LNCAP (cell line): ENCODE measurements at regions not wholly inside any gene's neighbourhood (a gene's known extent, or its start where the extent isn't known, plus 50 kb on each side); places are given as distances from the start of the nearest gene placed in this dataset.

Source experiments
- CTCF ChIP-seq: fragments of 450-650 bp; IDR thresholded peaks from 2 replicates; pipeline ENCODE4 v1.5.1; 2017; ENCODE audit warnings: mild to moderate bottlenecking

- no peak for TF ChIP-seq CTCF
These were observed 67.2 kb downstream of the BUB3 start for GRCh38 chr10:123221418-123221817.

DNA sequence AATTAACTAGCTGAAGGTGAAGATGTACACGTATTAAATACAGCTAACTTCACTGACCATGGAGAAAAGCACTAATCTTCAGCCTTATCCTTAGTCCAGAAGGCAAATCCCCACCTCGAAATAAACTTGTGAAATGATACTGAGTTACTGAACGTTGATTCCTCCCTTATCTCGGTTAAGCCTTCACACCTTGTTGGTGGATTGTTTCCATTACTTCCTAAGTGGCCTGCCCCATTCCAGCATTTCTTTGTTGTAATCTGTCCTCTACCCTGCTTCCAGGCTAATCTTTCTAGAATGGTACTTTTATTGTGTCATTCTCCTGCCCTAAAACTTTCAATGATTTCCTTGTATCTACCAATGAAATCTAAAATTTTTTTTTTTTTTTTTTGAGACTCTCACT is 68.6 kb downstream of the BUB3 start:
- no peak for TF ChIP-seq CTCF

GRCh38 chr10:123227706-123228105 is 73.5 kb downstream of the BUB3 start:
- TF ChIP-seq CTCF: no peak

DNA sequence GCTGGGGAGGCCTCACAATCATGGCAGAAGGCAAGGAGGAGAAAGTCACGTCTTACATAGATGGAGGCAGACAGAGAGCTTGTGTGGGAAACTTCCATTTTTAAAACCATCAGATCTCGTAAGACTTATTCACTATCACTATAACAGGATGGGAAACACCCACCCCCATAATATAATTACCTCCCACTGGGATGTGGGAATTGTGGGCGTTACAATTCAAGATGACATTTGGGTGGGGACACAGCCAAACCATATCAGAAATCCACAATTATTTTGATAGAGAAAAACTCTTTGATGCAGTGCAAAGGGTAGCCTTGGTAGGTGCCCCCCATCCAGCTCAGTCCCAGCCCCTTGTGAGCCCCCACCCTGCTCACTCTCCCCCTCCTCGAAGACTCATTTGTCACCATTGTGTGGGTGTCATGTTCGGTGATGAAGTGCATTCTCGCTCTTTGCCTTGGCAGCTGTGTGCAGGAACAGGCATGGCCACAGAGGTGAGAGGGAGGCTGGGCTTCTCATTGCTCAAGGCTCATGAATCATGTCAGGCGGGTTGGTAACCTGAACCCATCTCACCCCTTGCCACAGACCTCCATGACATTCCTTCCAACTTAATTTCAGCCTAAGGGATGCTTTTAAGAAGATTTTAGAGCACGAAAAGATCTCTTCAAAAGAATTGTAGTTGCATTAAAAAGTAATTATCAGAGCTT is 75.9 kb downstream of the BUB3 start:
- TF ChIP-seq CTCF: no peak

DNA sequence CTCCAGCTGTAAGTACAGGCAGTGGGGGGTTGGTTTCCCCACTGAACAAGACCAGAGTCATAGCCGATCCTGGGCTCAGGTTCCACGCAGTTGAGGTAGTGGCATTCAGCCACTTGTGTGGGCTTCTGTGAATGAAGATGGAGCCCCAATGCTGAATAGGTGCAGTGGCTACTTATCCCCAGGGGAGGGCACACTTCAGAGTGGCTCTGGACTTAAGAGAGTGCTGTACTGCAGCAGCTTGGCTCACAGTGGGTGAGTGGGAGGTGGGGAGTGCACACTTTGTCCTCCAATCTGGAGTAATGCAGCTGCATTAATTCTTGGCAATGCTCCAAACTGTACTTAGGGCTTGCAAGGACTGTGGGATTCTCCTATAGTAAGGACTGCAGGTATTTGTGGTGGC is 81.9 kb downstream of the BUB3 start:
- no peak for TF ChIP-seq CTCF

DNA sequence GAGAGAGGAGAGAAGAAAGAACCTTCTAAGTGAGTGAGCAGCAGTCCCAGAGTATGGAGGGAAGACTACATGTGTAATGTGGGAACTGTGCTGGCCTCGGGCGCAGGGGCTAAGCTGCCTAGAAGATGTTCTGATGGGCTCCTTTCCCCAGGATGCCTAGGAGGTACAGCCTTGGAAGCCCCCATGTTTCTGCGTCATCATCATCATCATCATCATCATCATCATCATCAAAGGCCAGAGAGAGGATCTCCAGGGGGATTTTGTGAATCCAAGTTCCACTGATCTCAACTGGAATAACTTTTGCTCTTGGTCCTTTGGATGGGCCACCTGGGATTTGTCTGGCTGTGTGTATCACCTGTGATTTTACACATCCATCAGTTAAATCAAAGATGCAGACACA is 86.0 kb downstream of the BUB3 start:
- TF ChIP-seq CTCF: no peak

GRCh38 chr10:123240776-123241175 is 86.6 kb downstream of the BUB3 start:
- TF ChIP-seq CTCF: no peak
